ENCODE measurements at regions not wholly inside any gene's neighbourhood (a gene's known extent, or its start where the extent isn't known, plus 50 kb on each side); places are given as distances from the start of the nearest gene placed in this dataset.

- Histone ChIP-seq H3K27me3 (no peaks in the 10 kb centered on the region), H3K36me3 (no peaks in the 10 kb centered on the region), H3K9me3 (no peaks in the 10 kb centered on the region), H3K4me1 (no peaks in the 10 kb centered on the region), H3K27ac (no peak overlapping the region), H3K4me3 (no peak overlapping the region)
- intact Hi-C loops (cut with DNase I; ENCODE audit: low total_unique reads): no loop called here
- TF ChIP-seq CTCF (IDR thresholded peaks at IDR 0.05): no peak
- no peak for TF ChIP-seq POLR2AphosphoS5 (IDR thresholded peaks at IDR 0.05)
- no peak for TF ChIP-seq POLR2A (IDR thresholded peaks at IDR 0.05)
- DNase-seq (ENCODE audit: low spot score in 2 of 2): no peak
Observed at GRCh38 chr2:161049559-161049958, 110.7 kb upstream of the TANK start.

GRCh38 chr2:161052214-161052613 lies 108.0 kb upstream of the TANK start:
- TF ChIP-seq CTCF (IDR thresholded peaks at IDR 0.05) (no peak), POLR2A (IDR thresholded peaks at IDR 0.05) (no peak)
- no peak overlapping the region for H3K4me3 ChIP-seq
- intact Hi-C loops (cut with DNase I; ENCODE audit: low total_unique reads): no loop called here
- DNase-seq (ENCODE audit: low spot score in 2 of 2): no peak
- no peaks in the 10 kb centered on the region for H3K9me3 ChIP-seq
- no peaks in the 10 kb centered on the region for H3K4me1 ChIP-seq
- no peak overlapping the region for H3K27ac ChIP-seq
- no peaks in the 10 kb centered on the region for H3K27me3 ChIP-seq
- no peaks in the 10 kb centered on the region for H3K36me3 ChIP-seq

GRCh38 chr2:161055289-161055688 lies 104.9 kb upstream of the TANK start:
- H3K27me3 ChIP-seq: no peaks in the 10 kb centered on the region

GRCh38 chr2:161059388-161059787 lies 100.8 kb upstream of the TANK start:
- no peak overlapping the region for H3K4me3 ChIP-seq
- H3K4me1 ChIP-seq: peaks cover 4% of the 10 kb centered on the region in 2 donors
- H3K9me3 ChIP-seq: no peaks in the 10 kb centered on the region
- H3K36me3 ChIP-seq: no peaks in the 10 kb centered on the region
- no peaks in the 10 kb centered on the region for H3K27me3 ChIP-seq
- TF ChIP-seq POLR2AphosphoS5 (IDR thresholded peaks at IDR 0.05): no peak
- TF ChIP-seq POLR2A (IDR thresholded peaks at IDR 0.05): no peak
- TF ChIP-seq CTCF (IDR thresholded peaks at IDR 0.05): no peak
- intact Hi-C loops (cut with DNase I; ENCODE audit: low total_unique reads): no loop called here
- H3K27ac ChIP-seq: no peak overlapping the region
- no peak for DNase-seq (ENCODE audit: low spot score in 2 of 2)

More at GRCh38 chr2:161055289-161055688, 104.9 kb upstream of the TANK start:
- no peak overlapping the region for H3K4me3 ChIP-seq
- no peak for DNase-seq (ENCODE audit: low spot score in 2 of 2)
- no peak overlapping the region for H3K27ac ChIP-seq
- intact Hi-C loops (cut with DNase I; ENCODE audit: low total_unique reads): no loop called here
- H3K4me1 ChIP-seq: no peaks in the 10 kb centered on the region
- no peaks in the 10 kb centered on the region for H3K9me3 ChIP-seq
- H3K36me3 ChIP-seq: no peaks in the 10 kb centered on the region
- TF ChIP-seq POLR2AphosphoS5 (IDR thresholded peaks at IDR 0.05) (no peak), POLR2A (IDR thresholded peaks at IDR 0.05) (no peak), CTCF (IDR thresholded peaks at IDR 0.05) (no peak)

GRCh38 chr2:161061786-161062185 lies 98.4 kb upstream of the TANK start:
- Histone ChIP-seq H3K27me3 (no peaks in the 10 kb centered on the region), H3K36me3 (no peaks in the 10 kb centered on the region), H3K4me1 (peaks cover 4% of the 10 kb centered on the region in 2 donors), H3K4me3 (no peak overlapping the region), H3K9me3 (no peaks in the 10 kb centered on the region), H3K27ac (no peak overlapping the region)
- intact Hi-C loops (cut with DNase I; ENCODE audit: low total_unique reads): no loop called here
- DNase-seq (ENCODE audit: low spot score in 2 of 2): no peak
- TF ChIP-seq CTCF (IDR thresholded peaks at IDR 0.05) (no peak), POLR2A (IDR thresholded peaks at IDR 0.05) (no peak), POLR2AphosphoS5 (IDR thresholded peaks at IDR 0.05) (no peak)

Data from breast epithelium (tissue), 4 donors.